BLaER1 treated with 17β-estradiol and CSF1 and Interleukin-3, amounts not matched to agents 10 nM and 100 nM (cell line): ENCODE measurements at regions not wholly inside any gene's neighbourhood (a gene's known extent, or its start where the extent isn't known, plus 50 kb on each side); places are given as distances from the start of the nearest gene placed in this dataset.
A peak's percentile ranks its signal among the peaks of the same experiment; 100 is the strongest.

Source experiments
- H3K27ac ChIP-seq, 11 experiments: shearing (Covaris generic); formaldehyde crosslinking; 2 replicates each; pipeline ENCODE4 v1.8.1; 2022
- H3K27me3 ChIP-seq, 11 experiments: shearing (Covaris generic); formaldehyde crosslinking; 2 replicates each; pipeline ENCODE4 v1.8.1; 2022
- H3K36me3 ChIP-seq, 11 experiments: shearing (Covaris generic); formaldehyde crosslinking; 2 replicates each; pipeline ENCODE4 v1.8.1; 2022
- H3K4me1 ChIP-seq, 10 experiments: shearing (Covaris generic); formaldehyde crosslinking; 2 replicates each; pipeline ENCODE4 v1.8.1; 2022
- H3K4me2 ChIP-seq, 11 experiments: shearing (Covaris generic); formaldehyde crosslinking; 2 replicates each; pipeline ENCODE4 v1.8.1; 2022
- H3K4me3 ChIP-seq, 10 experiments: shearing (Covaris generic); formaldehyde crosslinking; 2 replicates each; pipeline ENCODE4 v1.8.1; 2022
- H3K9ac ChIP-seq, 11 experiments: shearing (Covaris generic); formaldehyde crosslinking; 2 replicates each; pipeline ENCODE4 v1.8.1; 2022
- H3K9me3 ChIP-seq, 11 experiments: shearing (Covaris generic); formaldehyde crosslinking; replicated peaks in 1 of 11; 2 replicates each; pipeline ENCODE4 v1.8.1; 2022
- H4K20me1 ChIP-seq, 11 experiments: shearing (Covaris generic); formaldehyde crosslinking; 2 replicates each; pipeline ENCODE4 v1.8.1; 2022
- Cebpa-rat ChIP-seq, 11 experiments: shearing (Covaris generic); IDR thresholded peaks; 2 replicates each; pipeline ENCODE4 v1.8.1; 2022

- peak overlapping the region in 4 of 11 experiments; percentile 4 to 25 (median 11); a peak in 4 of 22 replicates for H3K27ac ChIP-seq
Observed at GRCh38 chr2:120953066-120953756, 217.5 kb downstream of the GLI2 start.

DNA sequence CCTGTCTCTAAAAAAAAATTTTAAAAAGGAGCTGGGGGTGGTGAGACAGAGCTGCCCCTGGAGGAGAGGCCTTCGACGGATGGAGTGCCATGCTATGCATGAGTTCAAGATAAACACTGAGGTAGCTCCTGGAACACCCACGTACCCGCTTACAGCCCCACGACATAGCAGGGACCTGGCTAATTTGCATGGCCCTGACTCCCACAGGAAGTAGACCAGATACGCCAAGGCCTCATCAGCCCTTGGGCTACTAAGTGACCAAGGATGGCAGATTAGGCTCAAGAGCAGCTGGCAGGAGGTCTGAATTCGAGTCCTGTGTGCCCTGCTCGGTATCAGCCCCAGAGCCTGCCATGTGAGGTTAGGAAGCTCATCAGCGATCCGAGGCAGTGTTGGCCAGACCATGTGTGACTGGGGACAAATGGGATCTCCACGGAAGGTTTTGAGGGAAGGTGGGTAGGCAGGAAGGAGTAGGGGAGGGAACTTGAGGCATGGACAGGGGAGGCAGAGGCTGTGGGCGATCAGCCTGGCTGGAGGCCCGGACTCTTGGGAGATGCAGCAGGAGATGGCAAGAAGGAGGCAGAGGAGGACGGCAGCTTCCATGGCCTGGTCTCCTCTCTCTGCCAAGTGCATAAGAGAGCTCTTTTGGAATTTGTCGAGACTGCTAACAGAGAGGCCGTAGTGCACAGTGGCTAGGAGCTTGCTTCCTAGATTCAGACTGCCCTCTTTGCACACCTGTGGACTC is 218.3 kb downstream of the GLI2 start:
- Histone ChIP-seq H3K4me1 (peaks cover 0 to 37% (median 33%) of the 10 kb centered on the region in 10 experiments; a peak in 17 of 20 replicates), H3K9ac (no peak overlapping the region), H3K27ac (0 out of 22 replicates have a peak overlapping the region, but pooled peaks of 1 of the 11 experiments have one; percentile 10), H3K9me3 (no peaks in the 10 kb centered on the region), H4K20me1 (peaks cover 0 to 4% (median 0%) of the 10 kb centered on the region in 11 experiments; a peak in 1 of 22 replicates), H3K4me2 (peak overlapping the region in 8 of 11 experiments; percentile 33 to 57 (median 46); a peak in 14 of 22 replicates), H3K36me3 (no peaks in the 10 kb centered on the region), H3K27me3 (no peaks in the 10 kb centered on the region), H3K4me3 (no peak overlapping the region)
- no peak for TF ChIP-seq Cebpa-rat (IDR thresholded peaks at IDR 0.05)

More at GRCh38 chr2:120953066-120953756, 217.5 kb downstream of the GLI2 start:
- H3K4me3 ChIP-seq = no peak overlapping the region
- no peaks in the 10 kb centered on the region for H3K9me3 ChIP-seq
- no peak for TF ChIP-seq Cebpa-rat (IDR thresholded peaks at IDR 0.05)
- H4K20me1 ChIP-seq = peaks cover 0 to 6% (median 0%) of the 10 kb centered on the region in 11 experiments; a peak in 1 of 22 replicates
- H3K27me3 ChIP-seq = no peaks in the 10 kb centered on the region
- peak overlapping the region; percentile 1 to 57 (median 45); a peak in 17 of 22 replicates for H3K4me2 ChIP-seq
- no peaks in the 10 kb centered on the region for H3K36me3 ChIP-seq
- H3K4me1 ChIP-seq = peaks cover 0 to 45% (median 41%) of the 10 kb centered on the region in 10 experiments; a peak in 17 of 20 replicates
- 0 out of 22 replicates have a peak overlapping the region, but pooled peaks of 1 of the 11 experiments have one; percentile 13 for H3K9ac ChIP-seq

DNA sequence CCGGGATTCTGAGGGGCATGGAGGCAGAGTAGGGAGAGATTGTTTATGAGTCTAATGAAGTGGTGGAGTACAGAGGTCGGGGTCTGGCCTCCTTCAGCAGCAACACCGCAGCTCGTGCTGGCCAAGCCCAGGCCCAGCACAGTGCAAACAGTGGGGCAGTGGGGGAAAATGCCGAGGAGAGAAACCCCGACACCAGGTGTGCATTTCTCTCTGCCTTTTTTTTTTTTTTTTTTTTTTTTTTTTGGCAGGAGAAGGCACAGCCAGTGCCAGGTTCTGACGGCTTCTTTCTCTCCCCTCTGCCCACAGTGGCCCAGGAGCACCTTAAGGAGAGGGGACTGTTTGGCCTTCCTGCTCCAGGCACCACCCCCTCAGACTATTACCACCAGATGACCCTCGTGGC is 219.3 kb downstream of the GLI2 start:
- Histone ChIP-seq H3K4me1 (peaks cover 0 to 28% (median 24%) of the 10 kb centered on the region in 10 experiments; a peak in 17 of 20 replicates), H3K27me3 (no peaks in the 10 kb centered on the region), H3K9ac (no peak overlapping the region), H3K36me3 (no peaks in the 10 kb centered on the region), H3K9me3 (no peaks in the 10 kb centered on the region), H3K27ac (no peak overlapping the region), H4K20me1 (no peaks in the 10 kb centered on the region), H3K4me2 (no peak overlapping the region), H3K4me3 (no peak overlapping the region)
- TF ChIP-seq Cebpa-rat (IDR thresholded peaks at IDR 0.05) = no peak

GRCh38 chr2:120955427-120955826 is 219.8 kb downstream of the GLI2 start:
- H3K4me3 ChIP-seq = no peak overlapping the region
- TF ChIP-seq Cebpa-rat (IDR thresholded peaks at IDR 0.05) = no peak
- H3K9me3 ChIP-seq = no peaks in the 10 kb centered on the region
- no peak overlapping the region for H3K27ac ChIP-seq
- H3K4me2 ChIP-seq = no peak overlapping the region
- H4K20me1 ChIP-seq = no peaks in the 10 kb centered on the region
- H3K9ac ChIP-seq = no peak overlapping the region
- no peaks in the 10 kb centered on the region for H3K36me3 ChIP-seq
- no peaks in the 10 kb centered on the region for H3K27me3 ChIP-seq
- peaks cover 0 to 23% (median 19%) of the 10 kb centered on the region in 10 experiments; a peak in 17 of 20 replicates for H3K4me1 ChIP-seq

- no peak overlapping the region for H3K4me2 ChIP-seq
- no peaks in the 10 kb centered on the region for H3K27me3 ChIP-seq
- H3K4me3 ChIP-seq = no peak overlapping the region
- H3K9ac ChIP-seq = no peak overlapping the region
- no peak overlapping the region for H3K27ac ChIP-seq
- H3K4me1 ChIP-seq = peaks cover 0 to 23% (median 18%) of the 10 kb centered on the region in 10 experiments; a peak in 17 of 20 replicates
- TF ChIP-seq Cebpa-rat (IDR thresholded peaks at IDR 0.05) = no peak
- H4K20me1 ChIP-seq = no peaks in the 10 kb centered on the region
- no peaks in the 10 kb centered on the region for H3K36me3 ChIP-seq
- H3K9me3 ChIP-seq = no peaks in the 10 kb centered on the region
Observed at GRCh38 chr2:120956486-120957156, 221.0 kb downstream of the GLI2 start.

DNA sequence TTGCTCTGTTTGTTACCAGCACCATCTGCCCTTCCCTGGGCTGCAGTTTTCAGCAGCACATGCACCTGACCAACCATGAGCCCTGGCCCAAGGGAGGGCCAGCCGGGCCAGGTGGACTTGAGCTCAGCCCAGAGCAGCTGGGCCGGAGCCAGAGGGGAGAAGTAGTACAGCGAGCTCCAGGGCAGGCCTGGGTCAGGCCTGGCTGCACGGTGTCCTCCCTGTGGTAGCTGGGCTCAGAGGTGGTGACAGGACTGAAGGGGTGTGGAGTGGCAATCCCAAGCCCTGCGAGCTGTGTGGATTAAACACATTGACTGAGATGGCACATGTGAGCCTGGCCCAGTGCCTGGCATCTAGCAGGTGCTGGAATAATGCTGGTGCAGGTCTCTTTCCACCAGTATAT is 222.2 kb downstream of the GLI2 start:
- no peak overlapping the region for H3K9ac ChIP-seq
- H3K27ac ChIP-seq = no peak overlapping the region
- no peaks in the 10 kb centered on the region for H3K9me3 ChIP-seq
- no peaks in the 10 kb centered on the region for H4K20me1 ChIP-seq
- no peak for TF ChIP-seq Cebpa-rat (IDR thresholded peaks at IDR 0.05)
- no peaks in the 10 kb centered on the region for H3K36me3 ChIP-seq
- no peaks in the 10 kb centered on the region for H3K27me3 ChIP-seq
- no peak overlapping the region for H3K4me3 ChIP-seq
- H3K4me2 ChIP-seq = no peak overlapping the region
- peaks cover 0 to 15% (median 12%) of the 10 kb centered on the region in 10 experiments; a peak in 17 of 20 replicates for H3K4me1 ChIP-seq

DNA sequence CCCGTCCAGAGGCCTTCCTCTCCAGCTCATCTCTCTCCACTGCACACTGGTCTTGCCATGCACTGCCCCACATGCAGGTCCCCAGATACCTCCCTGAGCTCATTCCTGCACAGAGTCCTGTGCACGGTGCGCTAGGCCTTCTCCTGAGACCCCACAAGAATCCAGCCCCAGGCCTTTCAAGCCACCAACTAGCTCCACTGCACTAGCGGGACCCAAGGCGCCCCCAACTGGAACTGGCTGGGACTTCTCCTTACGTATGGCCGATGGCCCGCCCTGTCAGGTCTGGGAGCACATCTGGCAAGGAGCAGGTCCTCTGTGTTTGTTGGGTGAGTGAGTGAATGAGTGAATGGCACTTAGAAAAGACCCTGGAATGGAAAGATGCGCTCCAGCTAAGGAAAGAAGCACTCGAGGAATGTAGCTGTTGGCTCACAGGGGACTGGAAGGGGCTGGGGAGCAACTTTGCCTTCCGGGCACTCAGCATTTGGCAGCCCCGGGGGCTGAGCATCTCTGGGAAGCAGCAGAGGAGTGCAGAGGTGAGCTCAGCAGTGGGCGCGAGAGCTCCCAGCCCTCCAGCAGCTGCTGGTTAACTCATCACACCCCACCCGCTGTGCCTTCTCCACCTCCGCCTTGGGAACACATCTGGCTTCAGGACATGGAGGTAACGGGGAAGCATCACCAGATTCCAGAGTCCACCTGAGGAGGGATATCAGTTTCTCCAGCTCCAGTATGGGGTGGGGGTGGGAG is 223.1 kb downstream of the GLI2 start:
- TF ChIP-seq Cebpa-rat (IDR thresholded peaks at IDR 0.05) = no peak
- no peak overlapping the region for H3K9ac ChIP-seq
- H3K9me3 ChIP-seq = no peaks in the 10 kb centered on the region
- H3K4me2 ChIP-seq = no peak overlapping the region
- peaks cover 0 to 7% (median 3%) of the 10 kb centered on the region in 10 experiments; a peak in 13 of 20 replicates for H3K4me1 ChIP-seq
- H3K4me3 ChIP-seq = no peak overlapping the region
- H3K36me3 ChIP-seq = no peaks in the 10 kb centered on the region
- no peaks in the 10 kb centered on the region; a peak in 1 of 22 replicates for H4K20me1 ChIP-seq
- H3K27me3 ChIP-seq = no peaks in the 10 kb centered on the region
- H3K27ac ChIP-seq = no peak overlapping the region

DNA sequence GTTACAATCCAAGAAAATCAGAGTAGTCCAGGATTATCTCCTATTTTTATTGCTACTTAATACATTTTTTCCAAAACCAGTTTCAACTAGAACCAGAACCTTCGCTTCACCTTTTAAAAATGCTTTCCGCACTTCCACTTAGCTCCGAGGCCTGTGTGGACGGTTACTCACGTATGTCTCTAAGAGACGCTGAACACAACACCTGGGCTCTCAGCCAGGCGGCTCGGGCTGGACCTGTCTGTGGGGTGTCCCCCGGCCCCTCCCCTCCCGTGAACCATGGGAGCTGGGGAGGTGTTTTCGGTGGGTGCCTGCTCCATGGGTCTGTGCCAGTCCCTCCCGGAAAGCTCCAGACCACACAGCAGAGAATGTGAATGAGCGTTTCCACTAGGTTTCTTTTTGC is 223.8 kb downstream of the GLI2 start:
- no peaks in the 10 kb centered on the region for H3K36me3 ChIP-seq

More for the DNA sequence above, 223.8 kb downstream of the GLI2 start:
- Histone ChIP-seq H3K9ac (no peak overlapping the region), H3K4me2 (no peak overlapping the region), H3K9me3 (no peaks in the 10 kb centered on the region), H3K4me3 (no peak overlapping the region), H3K27ac (no peak overlapping the region), H3K27me3 (no peaks in the 10 kb centered on the region), H3K4me1 (peaks cover 0 to 9% (median 0%) of the 10 kb centered on the region in 10 experiments; a peak in 4 of 20 replicates), H4K20me1 (no peaks in the 10 kb centered on the region; a peak in 1 of 22 replicates)
- TF ChIP-seq Cebpa-rat (IDR thresholded peaks at IDR 0.05) = no peak
